ENCODE measurements at regions not wholly inside any gene's neighbourhood (a gene's known extent, or its start where the extent isn't known, plus 50 kb on each side); places are given as distances from the start of the nearest gene placed in this dataset.

DNA sequence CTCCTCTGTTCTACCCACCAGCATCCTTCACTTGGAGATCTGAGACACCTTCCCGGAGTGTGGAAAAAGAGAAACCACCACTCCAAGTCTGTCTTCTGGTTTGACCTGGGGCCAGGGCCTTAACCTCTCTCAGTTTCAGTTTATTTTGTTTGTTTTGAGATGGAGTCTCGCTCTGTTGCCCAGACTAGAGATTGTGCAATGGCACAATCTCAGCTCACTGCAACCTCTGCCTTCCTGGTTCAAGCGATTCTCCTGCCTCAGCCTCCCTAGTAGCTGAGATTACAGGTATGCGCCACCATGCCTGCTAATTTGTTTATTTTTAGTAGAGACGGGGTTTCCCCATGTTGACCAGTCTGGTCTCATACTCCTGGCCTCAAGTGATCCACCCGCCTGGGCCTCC is 271.1 kb upstream of the TNRC6C start:
- TF ChIP-seq POLR2A (IDR thresholded peaks at IDR 0.05; ENCODE audit: low read depth), result no peak
- TF ChIP-seq, protein P1, sequence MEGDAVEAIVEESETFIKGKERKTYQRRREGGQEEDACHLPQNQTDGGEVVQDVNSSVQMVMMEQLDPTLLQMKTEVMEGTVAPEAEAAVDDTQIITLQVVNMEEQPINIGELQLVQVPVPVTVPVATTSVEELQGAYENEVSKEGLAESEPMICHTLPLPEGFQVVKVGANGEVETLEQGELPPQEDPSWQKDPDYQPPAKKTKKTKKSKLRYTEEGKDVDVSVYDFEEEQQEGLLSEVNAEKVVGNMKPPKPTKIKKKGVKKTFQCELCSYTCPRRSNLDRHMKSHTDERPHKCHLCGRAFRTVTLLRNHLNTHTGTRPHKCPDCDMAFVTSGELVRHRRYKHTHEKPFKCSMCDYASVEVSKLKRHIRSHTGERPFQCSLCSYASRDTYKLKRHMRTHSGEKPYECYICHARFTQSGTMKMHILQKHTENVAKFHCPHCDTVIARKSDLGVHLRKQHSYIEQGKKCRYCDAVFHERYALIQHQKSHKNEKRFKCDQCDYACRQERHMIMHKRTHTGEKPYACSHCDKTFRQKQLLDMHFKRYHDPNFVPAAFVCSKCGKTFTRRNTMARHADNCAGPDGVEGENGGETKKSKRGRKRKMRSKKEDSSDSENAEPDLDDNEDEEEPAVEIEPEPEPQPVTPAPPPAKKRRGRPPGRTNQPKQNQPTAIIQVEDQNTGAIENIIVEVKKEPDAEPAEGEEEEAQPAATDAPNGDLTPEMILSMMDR (IDR thresholded peaks at IDR 0.05), result no peak
- no peak for TF ChIP-seq POLR2AphosphoS5 (IDR thresholded peaks at IDR 0.05)
- TF ChIP-seq EP300 (IDR thresholded peaks at IDR 0.05), result no peak
